Endothelial cell of umbilical vein (primary cell): ENCODE measurements at regions not wholly inside any gene's neighbourhood (a gene's known extent, or its start where the extent isn't known, plus 50 kb on each side); places are given as distances from the start of the nearest gene placed in this dataset.

Experiments used
- BruUV-seq: library from RNA; stranded (reverse); fragments of 400-500 nt; replicated peaks from 2 replicates; lab custom pipeline; 2021; lab: Mats Ljungman, UMichigan
- CTCF ChIA-PET: fragments of 300-600, 350-600 bp; sonication (Branson Sonifier 250); formaldehyde crosslinking; loops from one replicate; lab custom pipeline; 2021; ENCODE audit warnings: antibody characterized with exemption, inconsistent platforms; lab: Charles Lee
- POLR2A ChIA-PET: fragments of 300-600, 350-600 bp; sonication (Branson Sonifier 250); formaldehyde crosslinking; loops from one replicate; lab custom pipeline; 2021; ENCODE audit warnings: antibody characterized with exemption, inconsistent platforms; lab: Charles Lee
- DNase-seq: peaks from one replicate; pipeline ENCODE4 v3.0.0-alpha.2; 2011; ENCODE audit warnings: low read depth, low spot score
- FAIRE-seq: peaks from 2 replicates; lab custom pipeline; 2011; peaks lifted over from hg19 to GRCh38; lab: Jason Lieb, UNC
- H2AFZ ChIP-seq: 2 replicates; pipeline ENCODE4 v1.6.0; 2012; ENCODE audit warnings: low read depth, low read length, control low read depth, inconsistent platforms
- H3K27ac ChIP-seq: 2 replicates; pipeline ENCODE4 v1.5.1; 2011; ENCODE audit warnings: low read depth, mild to moderate bottlenecking, control low read depth, low read length, moderate library complexity; ENCODE audit not compliant: insufficient read depth
- H3K27me3 ChIP-seq, 2 experiments: 2 replicates each; pipeline versions ENCODE4 v1.6.0 to v1.6.1; 2011; ENCODE audit warnings: low read length in 2 of 2, mixed read lengths in 1 of 2; ENCODE audit not compliant: control insufficient read depth in 2 of 2, insufficient read depth in 2 of 2
- H3K36me3 ChIP-seq, 2 experiments: 2 replicates in 1 of 2; 3 replicates in 1 of 2; pipeline ENCODE4 v1.5.1; 2011; ENCODE audit warnings: low read length in 2 of 2, mild to moderate bottlenecking in 1 of 2, moderate library complexity in 1 of 2; ENCODE audit not compliant: control insufficient read depth in 2 of 2, insufficient read depth in 2 of 2; ENCODE audit errors: extremely low read depth in 1 of 2
- H3K4me1 ChIP-seq: 3 replicates; pipeline ENCODE4 v1.5.1; 2011; ENCODE audit warnings: mild to moderate bottlenecking, low read length; ENCODE audit not compliant: control insufficient read depth, insufficient read depth; ENCODE audit errors: extremely low read depth
- H3K4me2 ChIP-seq: 2 replicates; pipeline ENCODE4 v1.6.1; 2011; ENCODE audit warnings: low read length, control low read depth, mixed read lengths; ENCODE audit not compliant: insufficient read depth
- H3K4me3 ChIP-seq, 3 experiments: fragments of 200-600 bp in 1 of 3; sonication (generic), shearing (Covaris generic) in 1 of 3; replicated peaks in 1 of 3; 2 replicates each; pipeline ENCODE4 v1.5.1; 2011 to 2016; ENCODE audit warnings: control low read depth in 3 of 3, low read length in 3 of 3, mild to moderate bottlenecking in 2 of 3, inconsistent platforms in 1 of 3, low read depth in 1 of 3, moderate library complexity in 1 of 3; ENCODE audit not compliant: insufficient read depth in 1 of 3
- H3K79me2 ChIP-seq: 2 replicates; pipeline ENCODE4 v1.6.0; 2012; ENCODE audit warnings: low read length, inconsistent platforms; ENCODE audit not compliant: control insufficient read depth, insufficient read depth
- H3K9ac ChIP-seq: replicated peaks from 2 replicates; pipeline ENCODE3; 2011; ENCODE audit warnings: low read length, control low read depth; ENCODE audit not compliant: insufficient read depth; ENCODE audit errors: extremely low read depth
- H3K9me1 ChIP-seq: replicated peaks from 3 replicates; pipeline ENCODE4 v1.6.0; 2011; ENCODE audit warnings: mild to moderate bottlenecking, low read length; ENCODE audit not compliant: control insufficient read depth, insufficient read depth; ENCODE audit errors: extremely low read depth
- H3K9me3 ChIP-seq: replicated peaks from 2 replicates; pipeline ENCODE4 v1.5.1; 2012; ENCODE audit warnings: low read length, inconsistent platforms; ENCODE audit not compliant: control insufficient read depth, insufficient read depth
- H4K20me1 ChIP-seq: replicated peaks from 2 replicates; pipeline ENCODE3; 2011; ENCODE audit warnings: mild to moderate bottlenecking, low read length; ENCODE audit not compliant: control insufficient read depth, insufficient read depth; ENCODE audit errors: extremely low read depth
- EZH2 ChIP-seq: IDR thresholded peaks from 2 replicates; pipeline ENCODE4 v1.6.1; 2012; ENCODE audit warnings: borderline replicate concordance, low read depth, mild to moderate bottlenecking, moderate library complexity, low read length, inconsistent platforms; ENCODE audit not compliant: severe bottlenecking
- FOS ChIP-seq: IDR thresholded peaks from 2 replicates; pipeline ENCODE4 v1.6.1; 2011; ENCODE audit warnings: mild to moderate bottlenecking, low read length, moderate library complexity, borderline replicate concordance; ENCODE audit not compliant: insufficient read depth
- JUN ChIP-seq: IDR thresholded peaks from 2 replicates; pipeline ENCODE4 v1.6.1; 2011; ENCODE audit warnings: borderline replicate concordance, low read depth; ENCODE audit not compliant: insufficient read length, insufficient read depth
- MYC ChIP-seq: IDR thresholded peaks from one replicate; pipeline ENCODE4 v1.6.1; 2011; ENCODE audit warnings: mild to moderate bottlenecking, low read depth, low read length
- POLR2A ChIP-seq: IDR thresholded peaks from 2 replicates; pipeline ENCODE4 v1.6.1; 2012; ENCODE audit warnings: low read depth, mild to moderate bottlenecking, control low read depth, low read length
- dilution Hi-C: fragments of 300-500 bp; cut with MboI; formaldehyde crosslinking; loops from one replicate; pipeline ENCODE4 v1.15.0; 2019; ENCODE audit warnings: low sequenced_read_pairs; ENCODE audit not compliant: extremely low pct_ligation_motif_present
- intact Hi-C: fragments of 100-400 bp; cut with micrococcal nuclease; formaldehyde crosslinking; loops from one replicate; pipeline ENCODE4 v1.10.0; 2022
- TF ChIP-seq, protein P1 (sequence below): IDR thresholded peaks from 2 replicates; pipeline ENCODE4 v1.6.1; 2011; ENCODE audit not compliant: insufficient read depth, insufficient read length
- TF ChIP-seq, protein P2 (sequence below), 2 donors: IDR thresholded peaks; 1 replicate in 1 of 2; 2 replicates in 1 of 2; pipeline ENCODE4 v1.5.1; 2011; ENCODE audit warnings: low read length in 2 of 2, mild to moderate bottlenecking in 2 of 2, moderate library complexity in 2 of 2, control low read depth in 1 of 2, inconsistent platforms in 1 of 2, low read depth in 1 of 2; ENCODE audit not compliant: insufficient read depth in 1 of 2; ENCODE audit errors: extremely low read depth in 1 of 2

DNA sequence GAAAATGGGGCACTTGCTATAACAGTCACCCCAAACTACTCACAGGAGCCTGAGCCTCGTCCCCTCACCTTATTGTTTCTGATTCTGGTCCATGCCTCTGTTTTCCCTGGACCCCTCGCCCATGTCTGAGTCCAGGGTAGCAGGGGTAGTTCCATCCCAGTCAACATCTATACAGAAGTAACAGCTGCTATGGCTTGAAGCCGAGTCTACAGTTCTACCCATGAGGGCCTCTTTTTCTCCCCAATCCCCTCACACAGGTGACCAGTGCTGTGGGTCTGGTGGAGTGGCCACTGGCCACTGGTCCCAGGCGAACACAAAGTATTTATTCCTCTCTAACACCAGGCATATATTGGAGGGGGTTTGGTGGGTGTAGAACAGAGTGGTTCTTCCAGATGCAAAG lies 116.4 kb downstream of the ZNF280B start:
- no TSS peak for BruUV-seq

DNA sequence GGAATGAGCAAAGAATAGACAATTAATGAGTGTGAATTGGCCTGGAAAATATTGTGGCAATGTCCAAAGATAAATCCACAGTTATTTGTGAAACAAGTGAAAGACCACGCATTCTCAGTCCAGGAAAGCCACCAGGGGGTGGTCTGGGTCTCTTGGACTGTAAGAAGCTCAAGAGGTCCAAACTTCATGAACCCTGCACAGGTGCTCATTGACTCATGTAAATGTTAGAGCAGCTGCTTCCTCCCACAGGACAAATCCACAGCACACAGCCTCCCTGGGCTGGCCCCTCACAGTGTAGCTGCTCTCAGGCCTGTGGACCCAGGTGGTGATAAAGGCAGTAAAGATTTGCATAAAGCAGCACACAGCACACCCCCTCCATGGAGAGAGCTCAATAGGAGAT lies 114.0 kb downstream of the ZNF280B start:
- TF ChIP-seq POLR2A = no peak
- TF ChIP-seq, protein P1, sequence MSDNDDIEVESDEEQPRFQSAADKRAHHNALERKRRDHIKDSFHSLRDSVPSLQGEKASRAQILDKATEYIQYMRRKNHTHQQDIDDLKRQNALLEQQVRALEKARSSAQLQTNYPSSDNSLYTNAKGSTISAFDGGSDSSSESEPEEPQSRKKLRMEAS = no peak
- TF ChIP-seq MYC = no peak
- TF ChIP-seq FOS = no peak
- TF ChIP-seq EZH2 = no peak
- TF ChIP-seq, protein P2, sequence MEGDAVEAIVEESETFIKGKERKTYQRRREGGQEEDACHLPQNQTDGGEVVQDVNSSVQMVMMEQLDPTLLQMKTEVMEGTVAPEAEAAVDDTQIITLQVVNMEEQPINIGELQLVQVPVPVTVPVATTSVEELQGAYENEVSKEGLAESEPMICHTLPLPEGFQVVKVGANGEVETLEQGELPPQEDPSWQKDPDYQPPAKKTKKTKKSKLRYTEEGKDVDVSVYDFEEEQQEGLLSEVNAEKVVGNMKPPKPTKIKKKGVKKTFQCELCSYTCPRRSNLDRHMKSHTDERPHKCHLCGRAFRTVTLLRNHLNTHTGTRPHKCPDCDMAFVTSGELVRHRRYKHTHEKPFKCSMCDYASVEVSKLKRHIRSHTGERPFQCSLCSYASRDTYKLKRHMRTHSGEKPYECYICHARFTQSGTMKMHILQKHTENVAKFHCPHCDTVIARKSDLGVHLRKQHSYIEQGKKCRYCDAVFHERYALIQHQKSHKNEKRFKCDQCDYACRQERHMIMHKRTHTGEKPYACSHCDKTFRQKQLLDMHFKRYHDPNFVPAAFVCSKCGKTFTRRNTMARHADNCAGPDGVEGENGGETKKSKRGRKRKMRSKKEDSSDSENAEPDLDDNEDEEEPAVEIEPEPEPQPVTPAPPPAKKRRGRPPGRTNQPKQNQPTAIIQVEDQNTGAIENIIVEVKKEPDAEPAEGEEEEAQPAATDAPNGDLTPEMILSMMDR (IDR thresholded peaks at IDR 0.05; ENCODE audit: extremely low read depth in 1 of 2, insufficient read depth in 1 of 2, low read depth in 1 of 2, low read length in 2 of 2) = no peak
- TF ChIP-seq JUN = no peak
- Histone ChIP-seq H3K79me2 (no peaks in the 10 kb centered on the region), H3K4me1 (no peaks in the 10 kb centered on the region), H3K4me3 (no peak overlapping the region), H3K9me3 (no peaks in the 10 kb centered on the region), H4K20me1 (no peaks in the 10 kb centered on the region), H3K9me1 (no peaks in the 10 kb centered on the region), H3K4me2 (no peak overlapping the region), H3K9ac (no peak overlapping the region), H2AFZ (no peak overlapping the region), H3K27me3 (peaks cover 2 to 5% of the 10 kb centered on the region in 2 experiments), H3K27ac (no peak overlapping the region), H3K36me3 (no peaks in the 10 kb centered on the region)
- dilution Hi-C loops (no loop called here), intact Hi-C loops (no loop called here)
- ChIA-PET CTCF (interaction anchor here (1.3 kb wide), 1 partner anchor 28 kb away, joined by 5 read pairs; no protein-coding TSS in a partner anchor), POLR2A (no interaction called here)
- FAIRE-seq (no peak), DNase-seq (no peak)
- no TSS peak for BruUV-seq

More for the DNA sequence above, 116.4 kb downstream of the ZNF280B start:
- intact Hi-C loops = no loop called here
- Histone ChIP-seq H3K36me3 (no peaks in the 10 kb centered on the region), H2AFZ (no peak overlapping the region), H3K79me2 (no peaks in the 10 kb centered on the region), H3K4me1 (no peaks in the 10 kb centered on the region), H3K4me2 (no peak overlapping the region), H4K20me1 (no peaks in the 10 kb centered on the region), H3K9ac (no peak overlapping the region), H3K9me1 (no peaks in the 10 kb centered on the region), H3K4me3 (no peak overlapping the region), H3K27ac (no peak overlapping the region), H3K9me3 (no peaks in the 10 kb centered on the region), H3K27me3 (peaks cover 2% of the 10 kb centered on the region in 2 experiments)
- DNase-seq (no peak), FAIRE-seq (no peak)
- dilution Hi-C loops = no loop called here
- POLR2A ChIA-PET = no interaction called here
- no peak for TF ChIP-seq MYC
- CTCF ChIA-PET = no interaction called here
